ENCODE measurements at regions not wholly inside any gene's neighbourhood (a gene's known extent, or its start where the extent isn't known, plus 50 kb on each side); places are given as distances from the start of the nearest gene placed in this dataset.

- no peak for DNase-seq (ENCODE audit: low read depth in 2 of 3, low spot score in 2 of 3)
Observed at GRCh38 chr1:87603626-87604025, 274.9 kb downstream of the LMO4 start.

GRCh38 chr1:87612956-87613355, 284.3 kb downstream of the LMO4 start:
- no peak for DNase-seq (ENCODE audit: low read depth in 2 of 3, low spot score in 2 of 3)

GRCh38 chr1:87615491-87615890, 286.8 kb downstream of the LMO4 start:
- no peak for DNase-seq (ENCODE audit: low read depth in 2 of 3, low spot score in 2 of 3)

GRCh38 chr1:87615901-87616300, 287.2 kb downstream of the LMO4 start:
- DNase-seq (ENCODE audit: low read depth in 2 of 3, low spot score in 2 of 3): no peak

- DNase-seq (ENCODE audit: low read depth in 2 of 3, low spot score in 2 of 3): no peak
Observed at GRCh38 chr1:87620807-87621206, 292.1 kb downstream of the LMO4 start.

- no peak for DNase-seq (ENCODE audit: low read depth in 2 of 3, low spot score in 2 of 3)
Observed at GRCh38 chr1:87629673-87630072, 301.0 kb downstream of the LMO4 start.

GRCh38 chr1:87632232-87632631, 303.6 kb downstream of the LMO4 start:
- DNase-seq (ENCODE audit: low read depth in 2 of 3, low spot score in 2 of 3): no peak

- DNase-seq (ENCODE audit: low read depth in 2 of 3, low spot score in 2 of 3): no peak
Observed at GRCh38 chr1:87636198-87636892, 307.7 kb downstream of the LMO4 start.

- no peak for DNase-seq (ENCODE audit: low read depth in 2 of 3, low spot score in 2 of 3)
Observed at GRCh38 chr1:87638636-87639035, 310.0 kb downstream of the LMO4 start.

- no peak for DNase-seq (ENCODE audit: low read depth in 2 of 3, low spot score in 2 of 3)
Observed at GRCh38 chr1:87641996-87642395, 313.3 kb downstream of the LMO4 start.

GRCh38 chr1:87642581-87643221, 314.0 kb downstream of the LMO4 start:
- no peak for DNase-seq (ENCODE audit: low read depth in 2 of 3, low spot score in 2 of 3)

- no peak for DNase-seq (ENCODE audit: low read depth in 2 of 3, low spot score in 2 of 3)
Observed at GRCh38 chr1:87644033-87644578, 315.4 kb downstream of the LMO4 start.

GRCh38 chr1:87644579-87645190, 316.0 kb downstream of the LMO4 start:
- DNase-seq (ENCODE audit: low read depth in 2 of 3, low spot score in 2 of 3): no peak

GRCh38 chr1:87647430-87648177, 318.9 kb downstream of the LMO4 start:
- no peak for DNase-seq (ENCODE audit: low read depth in 2 of 3, low spot score in 2 of 3)

GRCh38 chr1:87648323-87649119, 319.8 kb downstream of the LMO4 start:
- DNase-seq (ENCODE audit: low read depth in 2 of 3, low spot score in 2 of 3): no peak

GRCh38 chr1:87650306-87650705, 321.6 kb downstream of the LMO4 start:
- no peak for DNase-seq (ENCODE audit: low read depth in 2 of 3, low spot score in 2 of 3)

GRCh38 chr1:87652176-87652575, 323.5 kb downstream of the LMO4 start:
- no peak for DNase-seq (ENCODE audit: low read depth in 2 of 3, low spot score in 2 of 3)

GRCh38 chr1:87665151-87665550, 336.5 kb downstream of the LMO4 start:
- DNase-seq (ENCODE audit: low read depth in 2 of 3, low spot score in 2 of 3): no peak

- no peak for DNase-seq (ENCODE audit: low read depth in 2 of 3, low spot score in 2 of 3)
Observed at GRCh38 chr1:87666681-87667080, 338.0 kb downstream of the LMO4 start.

GRCh38 chr1:87669674-87670073, 341.0 kb downstream of the LMO4 start:
- DNase-seq (ENCODE audit: low read depth in 2 of 3, low spot score in 2 of 3): no peak

- no peak for DNase-seq (ENCODE audit: low read depth in 2 of 3, low spot score in 2 of 3)
Observed at GRCh38 chr1:87673309-87673708, 344.6 kb downstream of the LMO4 start.
